ENCODE measurements at regions not wholly inside any gene's neighbourhood (a gene's known extent, or its start where the extent isn't known, plus 50 kb on each side); places are given as distances from the start of the nearest gene placed in this dataset.

DNA sequence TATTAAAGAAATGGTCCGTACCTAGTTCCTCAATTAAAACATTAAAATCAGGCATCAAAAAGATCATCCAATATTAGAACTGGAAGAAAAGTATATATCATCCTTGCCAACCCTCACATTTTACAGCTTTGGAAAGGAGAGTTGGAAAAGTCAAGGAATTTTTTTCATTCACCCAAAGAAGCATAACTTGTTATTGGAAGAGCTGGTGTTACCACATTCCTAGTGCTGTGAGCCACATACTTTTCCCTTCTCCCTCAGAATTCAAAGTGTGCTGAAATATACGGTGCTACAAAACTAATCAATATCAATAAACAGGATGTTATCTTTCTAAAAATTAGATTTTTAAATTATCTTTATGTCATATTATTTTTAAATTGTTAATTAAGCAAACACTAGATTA is 202.1 kb upstream of the FAT3 start:
- no peak for TF ChIP-seq POLR2A (IDR thresholded peaks at IDR 0.05)
- TF ChIP-seq, protein P1, sequence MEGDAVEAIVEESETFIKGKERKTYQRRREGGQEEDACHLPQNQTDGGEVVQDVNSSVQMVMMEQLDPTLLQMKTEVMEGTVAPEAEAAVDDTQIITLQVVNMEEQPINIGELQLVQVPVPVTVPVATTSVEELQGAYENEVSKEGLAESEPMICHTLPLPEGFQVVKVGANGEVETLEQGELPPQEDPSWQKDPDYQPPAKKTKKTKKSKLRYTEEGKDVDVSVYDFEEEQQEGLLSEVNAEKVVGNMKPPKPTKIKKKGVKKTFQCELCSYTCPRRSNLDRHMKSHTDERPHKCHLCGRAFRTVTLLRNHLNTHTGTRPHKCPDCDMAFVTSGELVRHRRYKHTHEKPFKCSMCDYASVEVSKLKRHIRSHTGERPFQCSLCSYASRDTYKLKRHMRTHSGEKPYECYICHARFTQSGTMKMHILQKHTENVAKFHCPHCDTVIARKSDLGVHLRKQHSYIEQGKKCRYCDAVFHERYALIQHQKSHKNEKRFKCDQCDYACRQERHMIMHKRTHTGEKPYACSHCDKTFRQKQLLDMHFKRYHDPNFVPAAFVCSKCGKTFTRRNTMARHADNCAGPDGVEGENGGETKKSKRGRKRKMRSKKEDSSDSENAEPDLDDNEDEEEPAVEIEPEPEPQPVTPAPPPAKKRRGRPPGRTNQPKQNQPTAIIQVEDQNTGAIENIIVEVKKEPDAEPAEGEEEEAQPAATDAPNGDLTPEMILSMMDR (IDR thresholded peaks at IDR 0.05), result no peak
- TF ChIP-seq EP300 (IDR thresholded peaks at IDR 0.05), result no peak

Data from ovary (tissue), 3 donors.